Smooth muscle cell (in vitro differentiated cells): ENCODE measurements at regions not wholly inside any gene's neighbourhood (a gene's known extent, or its start where the extent isn't known, plus 50 kb on each side); places are given as distances from the start of the nearest gene placed in this dataset.

Experiments used
- DNase-seq: peaks from one replicate; lab custom pipeline; 2025; ENCODE audit not compliant: unreplicated experiment; lab: John Stamatoyannopoulos, UW
- H2AFZ ChIP-seq: fragments of 200-600 bp; sonication (generic); 2 replicates; pipeline ENCODE4 v1.6.0; 2016; ENCODE audit warnings: antibody characterized with exemption, low read depth, mild to moderate bottlenecking
- H3F3A ChIP-seq: fragments of 200-600 bp; sonication (generic); 2 replicates; pipeline ENCODE4 v1.6.0; 2017; ENCODE audit warnings: antibody characterized with exemption, low read depth
- H3K27ac ChIP-seq: fragments of 200-600 bp; sonication (generic); 2 replicates; pipeline ENCODE4 v1.5.1; 2016; ENCODE audit warnings: low read depth, mild to moderate bottlenecking
- H3K27me3 ChIP-seq: fragments of 200-600 bp; sonication (generic); 2 replicates; pipeline ENCODE4 v1.6.1; 2016; ENCODE audit warnings: low read depth, mild to moderate bottlenecking
- H3K36me3 ChIP-seq: fragments of 200-600 bp; sonication (generic); 2 replicates; pipeline ENCODE4 v1.5.1; 2016; ENCODE audit warnings: low read depth
- H3K4me1 ChIP-seq: fragments of 200-600 bp; sonication (generic); 2 replicates; pipeline ENCODE4 v1.5.1; 2016; ENCODE audit warnings: low read depth
- H3K4me2 ChIP-seq: fragments of 200-600 bp; sonication (generic); 2 replicates; pipeline ENCODE4 v1.6.0; 2016; ENCODE audit warnings: mild to moderate bottlenecking
- H3K4me3 ChIP-seq: fragments of 200-600 bp; sonication (generic); 2 replicates; pipeline ENCODE4 v1.5.1; 2016; ENCODE audit warnings: mild to moderate bottlenecking
- H3K79me2 ChIP-seq: fragments of 200-600 bp; sonication (generic); 2 replicates; pipeline ENCODE4 v1.6.0; 2016; ENCODE audit warnings: low read depth, mild to moderate bottlenecking
- H3K9ac ChIP-seq: fragments of 200-600 bp; sonication (generic); 2 replicates; pipeline ENCODE4 v1.6.0; 2016; ENCODE audit warnings: low read depth
- H3K9me3 ChIP-seq: fragments of 200-600 bp; sonication (generic); replicated peaks from 2 replicates; pipeline ENCODE4 v1.5.1; 2016; ENCODE audit warnings: low read depth
- H4K20me1 ChIP-seq: fragments of 200-600 bp; sonication (generic); 2 replicates; pipeline ENCODE4 v1.6.0; 2016; ENCODE audit warnings: low read depth
- CTCF ChIP-seq: fragments of 200-600 bp; sonication (generic); IDR thresholded peaks from 2 replicates; pipeline ENCODE4 v1.5.1; 2017; ENCODE audit warnings: borderline replicate concordance, mild to moderate bottlenecking, antibody characterized with exemption; ENCODE audit not compliant: insufficient read depth, poor library complexity, severe bottlenecking
- WGBS: methylation state at CpG from one replicate; pipeline ENCODE4 v1.1.7; 2016; ENCODE audit warnings: low lambda C conversion rate; 5-methylcytosine and 5-hydroxymethylcytosine counted together

GRCh38 chr21:20351138-20351537 lies 647.1 kb upstream of the NCAM2 start:
- Histone ChIP-seq H3K4me3 (no peak overlapping the region), H2AFZ (no peak overlapping the region)
- 83% methylated on average over 4 of the region's 4 CpGs for WGBS

GRCh38 chr21:20353351-20353750 lies 644.9 kb upstream of the NCAM2 start:
- no peaks in the 10 kb centered on the region for H3K9me3 ChIP-seq
- H3K4me3 ChIP-seq: no peak overlapping the region
- no peak for DNase-seq
- no peaks in the 10 kb centered on the region for H3K27me3 ChIP-seq
- TF ChIP-seq CTCF: no peak
- no peaks in the 10 kb centered on the region for H4K20me1 ChIP-seq
- H3K27ac ChIP-seq: no peak overlapping the region
- no peaks in the 10 kb centered on the region for H3K79me2 ChIP-seq
- H3K9ac ChIP-seq: no peak overlapping the region
- H3K36me3 ChIP-seq: no peaks in the 10 kb centered on the region
- H3K4me2 ChIP-seq: no peak overlapping the region
- H3K4me1 ChIP-seq: no peaks in the 10 kb centered on the region
- no peaks in the 10 kb centered on the region for H3F3A ChIP-seq
- H2AFZ ChIP-seq: no peak overlapping the region
- WGBS: 75% methylated on average over 2 of the region's 2 CpGs

More at GRCh38 chr21:20351138-20351537, 647.1 kb upstream of the NCAM2 start:
- Histone ChIP-seq H3K4me1 (no peaks in the 10 kb centered on the region), H3K79me2 (no peaks in the 10 kb centered on the region), H3K27me3 (no peaks in the 10 kb centered on the region), H3K9me3 (no peaks in the 10 kb centered on the region), H3K27ac (no peak overlapping the region), H3K9ac (no peak overlapping the region), H3K36me3 (no peaks in the 10 kb centered on the region), H4K20me1 (no peaks in the 10 kb centered on the region), H3K4me2 (no peak overlapping the region), H3F3A (no peaks in the 10 kb centered on the region)
- no peak for TF ChIP-seq CTCF
- no peak for DNase-seq

GRCh38 chr21:20373031-20373430 lies 625.2 kb upstream of the NCAM2 start:
- Histone ChIP-seq H3K27me3 (no peaks in the 10 kb centered on the region), H3K4me2 (no peak overlapping the region), H3K9me3 (no peaks in the 10 kb centered on the region), H3K27ac (no peak overlapping the region), H4K20me1 (no peaks in the 10 kb centered on the region), H3K9ac (no peak overlapping the region), H2AFZ (no peak overlapping the region), H3K4me1 (no peaks in the 10 kb centered on the region), H3K79me2 (no peaks in the 10 kb centered on the region), H3F3A (no peaks in the 10 kb centered on the region), H3K4me3 (no peak overlapping the region), H3K36me3 (no peaks in the 10 kb centered on the region)
- 78% methylated on average over 4 of the region's 4 CpGs for WGBS
- DNase-seq: no peak
- no peak for TF ChIP-seq CTCF

GRCh38 chr21:20377250-20377649 lies 621.0 kb upstream of the NCAM2 start:
- WGBS: 48% methylated on average over 1 of the region's 1 CpG

More at GRCh38 chr21:20377250-20377649, 621.0 kb upstream of the NCAM2 start:
- H3K9me3 ChIP-seq: no peaks in the 10 kb centered on the region
- no peak overlapping the region for H2AFZ ChIP-seq
- no peak overlapping the region for H3K9ac ChIP-seq
- H3F3A ChIP-seq: no peaks in the 10 kb centered on the region
- H3K4me2 ChIP-seq: no peak overlapping the region
- DNase-seq: no peak
- H4K20me1 ChIP-seq: no peaks in the 10 kb centered on the region
- no peaks in the 10 kb centered on the region for H3K79me2 ChIP-seq
- H3K4me1 ChIP-seq: no peaks in the 10 kb centered on the region
- H3K4me3 ChIP-seq: no peak overlapping the region
- H3K36me3 ChIP-seq: no peaks in the 10 kb centered on the region
- H3K27ac ChIP-seq: no peak overlapping the region
- no peak for TF ChIP-seq CTCF
- H3K27me3 ChIP-seq: no peaks in the 10 kb centered on the region
